SK-N-SH (cell line): ENCODE measurements at regions not wholly inside any gene's neighbourhood (a gene's known extent, or its start where the extent isn't known, plus 50 kb on each side); places are given as distances from the start of the nearest gene placed in this dataset.

ENCODE experiments used
- CHD2 ChIP-seq: fragments of 150-350 bp; IDR thresholded peaks from 2 replicates; pipeline ENCODE4 v1.6.1; 2018; ENCODE audit warnings: low read length; ENCODE audit not compliant: partially characterized antibody
- CTCF ChIP-seq: fragments of 200-600 bp; sonication (generic); IDR thresholded peaks from 2 replicates; pipeline ENCODE4 v1.6.1; 2017; ENCODE audit warnings: antibody characterized with exemption, mild to moderate bottlenecking, moderate library complexity
- ELF1 ChIP-seq: IDR thresholded peaks from 2 replicates; pipeline ENCODE4 v1.4.0; 2012
- FOXJ3 ChIP-seq: sonication (generic); formaldehyde crosslinking; IDR thresholded peaks from 2 replicates; pipeline ENCODE4 v1.5.1; 2020; ENCODE audit warnings: mild to moderate bottlenecking, missing genetic modification reagents
- JUND ChIP-seq: IDR thresholded peaks from 2 replicates; pipeline ENCODE4 v1.4.0; 2012
- MEF2A ChIP-seq: IDR thresholded peaks from 2 replicates; pipeline ENCODE4 v1.4.0; 2012; ENCODE audit warnings: low read depth, borderline replicate concordance
- MXI1 ChIP-seq: IDR thresholded peaks from 2 replicates; pipeline ENCODE4 v1.6.1; 2012; ENCODE audit warnings: mild to moderate bottlenecking, low read depth, low read length, improper control_type of control experiment
- RAD21 ChIP-seq: IDR thresholded peaks from 2 replicates; pipeline ENCODE4 v1.6.1; 2012; ENCODE audit warnings: mild to moderate bottlenecking, low read length
- RCOR1 ChIP-seq: fragments of 150-350 bp; IDR thresholded peaks from 2 replicates; pipeline ENCODE4 v1.6.1; 2017; ENCODE audit warnings: antibody characterized with exemption, low read length
- SIN3A ChIP-seq: IDR thresholded peaks from 2 replicates; pipeline ENCODE4 v1.6.1; 2012; ENCODE audit warnings: low read depth, mild to moderate bottlenecking, low read length, moderate library complexity, borderline replicate concordance
- TEAD4 ChIP-seq: IDR thresholded peaks from 2 replicates; pipeline ENCODE4 v1.4.0; 2012; ENCODE audit warnings: mild to moderate bottlenecking, borderline replicate concordance; ENCODE audit not compliant: insufficient read depth
- TF ChIP-seq, protein P1 (sequence below): IDR thresholded peaks from 2 replicates; pipeline ENCODE4 v1.4.0; 2012; ENCODE audit warnings: low read depth

- no peak for TF ChIP-seq SIN3A
- TF ChIP-seq CTCF = no peak
- no peak for TF ChIP-seq TEAD4
- TF ChIP-seq RCOR1 = no peak
- TF ChIP-seq MEF2A = no peak
- TF ChIP-seq ELF1 = no peak
- no peak for TF ChIP-seq FOXJ3
- no peak for TF ChIP-seq RAD21
- TF ChIP-seq, protein P1, sequence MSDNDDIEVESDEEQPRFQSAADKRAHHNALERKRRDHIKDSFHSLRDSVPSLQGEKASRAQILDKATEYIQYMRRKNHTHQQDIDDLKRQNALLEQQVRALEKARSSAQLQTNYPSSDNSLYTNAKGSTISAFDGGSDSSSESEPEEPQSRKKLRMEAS = no peak
- no peak for TF ChIP-seq MXI1
- TF ChIP-seq JUND = no peak
- TF ChIP-seq CHD2 = no peak
These were observed 128.4 kb downstream of the LINC00237 start for GRCh38 chr20:20977786-20978185.
